AG10803 (cell line): ENCODE measurements at regions not wholly inside any gene's neighbourhood (a gene's known extent, or its start where the extent isn't known, plus 50 kb on each side); places are given as distances from the start of the nearest gene placed in this dataset.
"Not testable (repeated sequence)": the region's sequence is repeated elsewhere in the genome, so short reads cannot be mapped to it uniquely, and the experiment has no call there.

Experiments
- DNase-seq: peaks from one replicate; pipeline ENCODE4 v3.0.0; 2010; ENCODE audit warnings: low read depth
- H3K4me3 ChIP-seq: 2 replicates; pipeline ENCODE4 v1.5.1; 2011; ENCODE audit warnings: mild to moderate bottlenecking, low read length, control low read depth
- TF ChIP-seq, protein P1 (sequence below): conservative IDR thresholded peaks from 2 replicates; pipeline ENCODE4 v1.5.1; 2011; ENCODE audit warnings: mild to moderate bottlenecking, low read length, control low read depth, inconsistent platforms

DNA sequence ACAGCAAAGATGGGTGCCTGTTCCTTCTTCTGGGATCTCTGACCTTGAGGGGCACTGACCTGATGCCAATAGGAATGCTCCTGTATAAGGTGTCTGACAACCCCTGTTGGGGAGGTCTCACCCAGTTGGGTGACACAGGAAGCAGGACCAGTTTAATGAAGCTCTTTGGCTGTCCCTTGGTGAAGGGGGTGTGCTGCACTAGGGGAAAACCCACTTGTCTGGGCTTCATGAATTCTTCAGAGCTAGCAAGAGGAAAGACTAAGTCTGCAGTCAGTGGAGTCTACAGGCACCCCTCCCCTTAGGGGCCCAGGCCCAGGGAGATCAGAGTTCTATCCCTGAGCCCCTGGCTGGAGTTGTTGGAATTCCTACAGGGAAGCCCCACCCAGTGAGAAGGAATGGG is 550.8 kb upstream of the CHAC2 start:
- DNase-seq, result no peak
- TF ChIP-seq, protein P1, sequence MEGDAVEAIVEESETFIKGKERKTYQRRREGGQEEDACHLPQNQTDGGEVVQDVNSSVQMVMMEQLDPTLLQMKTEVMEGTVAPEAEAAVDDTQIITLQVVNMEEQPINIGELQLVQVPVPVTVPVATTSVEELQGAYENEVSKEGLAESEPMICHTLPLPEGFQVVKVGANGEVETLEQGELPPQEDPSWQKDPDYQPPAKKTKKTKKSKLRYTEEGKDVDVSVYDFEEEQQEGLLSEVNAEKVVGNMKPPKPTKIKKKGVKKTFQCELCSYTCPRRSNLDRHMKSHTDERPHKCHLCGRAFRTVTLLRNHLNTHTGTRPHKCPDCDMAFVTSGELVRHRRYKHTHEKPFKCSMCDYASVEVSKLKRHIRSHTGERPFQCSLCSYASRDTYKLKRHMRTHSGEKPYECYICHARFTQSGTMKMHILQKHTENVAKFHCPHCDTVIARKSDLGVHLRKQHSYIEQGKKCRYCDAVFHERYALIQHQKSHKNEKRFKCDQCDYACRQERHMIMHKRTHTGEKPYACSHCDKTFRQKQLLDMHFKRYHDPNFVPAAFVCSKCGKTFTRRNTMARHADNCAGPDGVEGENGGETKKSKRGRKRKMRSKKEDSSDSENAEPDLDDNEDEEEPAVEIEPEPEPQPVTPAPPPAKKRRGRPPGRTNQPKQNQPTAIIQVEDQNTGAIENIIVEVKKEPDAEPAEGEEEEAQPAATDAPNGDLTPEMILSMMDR, result no peak
- no peak overlapping the region for H3K4me3 ChIP-seq

DNA sequence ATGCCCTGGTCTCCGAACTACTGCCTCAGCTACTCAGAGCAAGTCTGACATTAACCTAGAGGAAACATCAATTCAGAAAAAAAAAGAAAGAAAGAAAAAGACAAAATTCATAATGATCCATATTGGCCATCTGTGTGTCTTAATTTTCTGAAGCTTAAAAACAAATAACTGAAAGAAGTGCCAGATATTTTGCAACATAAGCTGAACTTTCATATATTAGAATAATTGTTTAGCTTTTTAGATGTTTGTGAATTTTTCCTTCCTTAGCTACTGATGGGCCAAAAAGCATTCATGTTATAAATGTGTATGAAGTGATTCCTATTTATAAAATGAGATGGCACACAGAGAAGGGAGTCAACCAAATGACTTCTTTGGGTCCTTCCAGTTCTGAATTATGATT is 555.0 kb upstream of the CHAC2 start:
- H3K4me3 ChIP-seq, result no peak overlapping the region
- DNase-seq, result no peak
- TF ChIP-seq, protein P1, result no peak

DNA sequence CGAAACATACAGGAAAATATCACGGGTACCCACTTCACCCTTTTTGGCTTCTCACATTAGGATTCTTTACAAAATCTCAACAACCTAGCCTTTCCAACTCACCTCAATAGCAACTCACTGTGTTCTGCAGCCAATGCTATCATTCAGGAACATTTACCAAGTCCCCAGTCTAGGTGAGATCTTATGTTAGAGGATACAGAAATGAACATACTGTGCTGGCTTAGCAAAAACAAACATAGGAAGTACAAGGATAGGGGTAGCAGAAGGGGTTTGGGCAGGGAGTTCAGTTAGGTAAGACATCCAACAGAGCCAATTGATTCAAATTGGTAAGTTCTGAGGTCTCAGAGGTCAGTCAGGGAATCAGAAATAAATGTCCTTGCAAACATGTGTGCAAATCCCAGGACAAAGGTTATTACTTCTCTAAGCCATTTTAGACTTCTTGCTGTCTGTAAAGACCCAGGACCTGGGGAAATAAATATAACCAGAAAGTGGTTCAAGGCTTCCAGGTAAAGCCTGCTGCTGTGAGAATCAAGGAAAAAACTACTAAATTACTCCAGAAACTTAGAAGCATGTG is 556.3 kb upstream of the CHAC2 start:
- DNase-seq, result no peak
- no peak overlapping the region for H3K4me3 ChIP-seq
- TF ChIP-seq, protein P1, result no peak

DNA sequence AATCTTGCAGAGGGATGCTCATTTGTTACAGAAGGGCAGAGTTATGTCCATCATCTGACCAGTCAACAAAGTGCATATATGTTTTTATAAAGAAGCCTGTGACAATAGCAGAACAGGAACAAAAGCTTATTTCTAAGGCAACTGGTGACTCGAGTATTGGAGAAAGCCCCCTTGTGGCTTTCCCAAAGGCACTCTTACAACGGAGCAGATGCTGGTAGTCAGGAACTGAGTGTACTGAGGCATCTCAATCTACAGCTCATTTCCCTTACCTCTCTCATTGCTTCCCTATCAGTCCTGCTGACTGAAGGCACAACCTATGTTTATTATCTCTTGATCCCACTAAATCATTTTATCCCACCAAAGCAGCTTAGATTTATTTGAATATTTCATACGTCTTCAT is 557.1 kb upstream of the CHAC2 start:
- no peak overlapping the region for H3K4me3 ChIP-seq
- TF ChIP-seq, protein P1, result no peak
- DNase-seq, result no peak

DNA sequence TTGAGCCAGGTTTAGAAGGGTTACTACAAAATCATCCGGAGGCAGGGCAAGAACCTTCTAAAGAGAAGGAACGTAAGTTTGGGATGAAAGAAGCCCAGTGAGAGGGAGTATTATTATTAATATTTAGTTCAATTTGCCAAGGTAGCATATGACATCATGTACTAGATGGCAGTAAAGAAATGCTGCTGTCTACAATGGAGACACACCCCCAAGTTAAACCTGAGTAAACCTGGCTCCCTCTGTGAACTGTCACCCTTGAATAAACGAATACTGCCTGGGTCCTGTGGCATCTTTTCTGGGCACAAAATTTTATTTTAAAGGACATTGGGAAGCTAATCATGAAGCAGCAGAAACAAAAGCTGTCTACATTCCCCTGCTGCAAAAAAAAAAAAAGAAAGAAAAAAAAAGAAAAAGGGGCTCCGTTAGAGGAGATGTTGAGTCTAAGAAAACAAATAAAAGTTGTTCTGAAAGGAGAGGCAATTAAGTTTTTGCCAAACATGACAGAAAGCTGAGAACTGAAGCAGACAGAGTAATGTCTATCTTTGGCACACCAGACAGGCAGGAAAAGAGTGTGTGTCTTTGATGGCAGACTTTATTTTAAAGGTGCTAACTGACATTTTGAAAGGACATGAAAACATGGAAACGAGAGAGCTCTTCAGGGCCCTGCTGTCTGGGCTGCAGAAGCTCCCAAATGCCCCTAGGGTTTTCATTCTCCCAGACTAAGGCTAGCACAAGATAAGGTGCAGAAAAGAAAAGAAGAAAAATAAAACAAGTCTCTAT is 557.7 kb upstream of the CHAC2 start:
- no peak for DNase-seq
- H3K4me3 ChIP-seq, result no peak overlapping the region
- TF ChIP-seq, protein P1, result no peak

DNA sequence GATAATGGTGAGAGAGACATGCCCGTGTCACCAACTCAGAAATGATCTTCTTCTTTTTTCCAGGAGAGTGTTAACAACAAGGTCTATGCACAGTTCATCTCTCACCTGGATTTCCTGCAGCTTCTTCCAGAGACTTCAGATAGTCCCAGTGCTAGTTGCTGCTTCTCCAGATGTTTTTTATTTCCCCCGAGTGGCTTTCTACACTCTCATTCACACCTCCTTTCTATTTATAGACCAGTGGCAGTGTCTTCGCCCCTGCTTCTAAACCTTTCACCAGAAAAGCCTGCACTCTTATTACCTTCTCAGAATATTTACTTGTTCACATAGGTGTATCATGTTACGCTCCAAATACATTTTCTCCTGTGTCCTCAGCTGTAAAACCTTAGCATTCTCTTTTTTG is 558.8 kb upstream of the CHAC2 start:
- no peak for DNase-seq
- TF ChIP-seq, protein P1, result no peak
- H3K4me3 ChIP-seq, result no peak overlapping the region

DNA sequence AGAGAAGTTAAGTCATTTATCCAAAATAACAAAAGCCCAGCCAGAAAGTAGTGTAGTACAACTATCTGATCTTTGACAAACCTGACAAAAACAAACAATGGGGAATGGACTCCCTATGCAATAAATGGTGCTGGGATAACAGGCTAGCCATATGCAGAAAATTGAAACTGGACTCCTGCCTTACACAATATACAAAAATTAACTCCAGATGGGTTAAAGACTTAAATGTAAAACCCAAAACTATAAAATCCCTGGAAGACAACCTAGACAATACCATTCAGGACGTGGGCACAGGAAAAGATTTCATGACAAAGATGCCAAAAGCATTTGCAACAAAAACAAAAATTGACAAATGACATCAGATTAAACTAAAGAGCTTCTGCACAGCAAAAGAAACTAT is 561.4 kb upstream of the CHAC2 start:
- DNase-seq, result not testable (repeated sequence)

More for the DNA sequence above, 561.4 kb upstream of the CHAC2 start:
- not testable (repeated sequence) for H3K4me3 ChIP-seq
